ENCODE measurements at regions not wholly inside any gene's neighbourhood (a gene's known extent, or its start where the extent isn't known, plus 50 kb on each side); places are given as distances from the start of the nearest gene placed in this dataset.

DNA sequence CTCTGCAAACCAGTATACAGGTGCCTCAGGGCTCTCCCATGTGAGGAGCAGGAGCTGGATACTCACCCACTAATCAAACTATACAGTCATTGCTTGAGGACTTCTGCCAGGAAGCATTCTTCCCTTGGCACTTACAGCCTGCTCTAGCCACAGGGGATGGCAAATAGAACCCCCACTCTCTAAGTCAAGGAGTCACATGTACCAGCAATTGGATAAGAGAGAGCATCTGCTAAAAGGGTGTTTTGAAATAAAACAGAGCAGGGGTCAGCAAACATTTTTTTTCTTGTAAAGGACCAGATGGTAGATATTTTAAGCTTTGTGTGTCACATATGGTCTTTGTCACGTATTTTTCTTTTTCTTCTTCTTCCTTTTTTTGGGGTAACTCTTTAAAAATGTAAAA lies 865.2 kb upstream of the GHITM start:
- TF ChIP-seq POLR2AphosphoS5 (IDR thresholded peaks at IDR 0.05; ENCODE audit: low read depth, low read length) (no peak), POLR2A (IDR thresholded peaks at IDR 0.05; ENCODE audit: low read depth, low read length) (no peak)
